Calu3 (cell line): ENCODE measurements at regions not wholly inside any gene's neighbourhood (a gene's known extent, or its start where the extent isn't known, plus 50 kb on each side); places are given as distances from the start of the nearest gene placed in this dataset.

ENCODE experiments used
- BruUV-seq: library from RNA; stranded (reverse); fragments of 400-500 nt; replicated peaks from 2 replicates; lab custom pipeline; 2021; lab: Mats Ljungman, UMichigan
- CTCF ChIA-PET: fragments of 300-600 bp; sonication (Branson Sonifier 250); formaldehyde crosslinking; loops from one replicate; lab custom pipeline; 2022; ENCODE audit warnings: antibody characterized with exemption; lab: Charles Lee
- DNase-seq: peaks from one replicate; pipeline ENCODE4 v3.0.0; 2022
- H3K27ac Mint-ChIP-seq: one replicate; pipeline ENCODE4 v1.8.0; 2022; ENCODE audit warnings: mixed read lengths; ENCODE audit not compliant: unreplicated experiment
- H3K27me3 Mint-ChIP-seq: one replicate; pipeline ENCODE4 v1.8.0; 2022; ENCODE audit warnings: mixed read lengths; ENCODE audit not compliant: unreplicated experiment
- H3K36me3 Mint-ChIP-seq: one replicate; pipeline ENCODE4 v1.8.0; 2022; ENCODE audit warnings: mild to moderate bottlenecking, moderate library complexity, mixed read lengths; ENCODE audit not compliant: insufficient read depth, unreplicated experiment
- H3K4me1 Mint-ChIP-seq: one replicate; pipeline ENCODE4 v1.8.0; 2022; ENCODE audit warnings: mild to moderate bottlenecking, low read depth, mixed read lengths; ENCODE audit not compliant: unreplicated experiment
- H3K4me3 Mint-ChIP-seq: one replicate; pipeline ENCODE4 v1.8.0; 2022; ENCODE audit warnings: mild to moderate bottlenecking, low read depth, moderate library complexity, mixed read lengths; ENCODE audit not compliant: unreplicated experiment
- H3K9me3 Mint-ChIP-seq: one replicate; pipeline ENCODE4 v1.8.0; 2022; ENCODE audit warnings: low read depth, mixed read lengths; ENCODE audit not compliant: unreplicated experiment
- intact Hi-C: fragments of 100-400 bp; cut with micrococcal nuclease; formaldehyde crosslinking; loops from one replicate; pipeline ENCODE4 v1.10.0; 2022; ENCODE audit not compliant: unreplicated experiment
- TF ChIP-seq, protein P1 (sequence below): fragments of 200-600 bp; IDR thresholded peaks from one replicate; pipeline ENCODE4 v1.8.0; 2022; ENCODE audit warnings: antibody characterized with exemption; ENCODE audit not compliant: unreplicated experiment

DNA sequence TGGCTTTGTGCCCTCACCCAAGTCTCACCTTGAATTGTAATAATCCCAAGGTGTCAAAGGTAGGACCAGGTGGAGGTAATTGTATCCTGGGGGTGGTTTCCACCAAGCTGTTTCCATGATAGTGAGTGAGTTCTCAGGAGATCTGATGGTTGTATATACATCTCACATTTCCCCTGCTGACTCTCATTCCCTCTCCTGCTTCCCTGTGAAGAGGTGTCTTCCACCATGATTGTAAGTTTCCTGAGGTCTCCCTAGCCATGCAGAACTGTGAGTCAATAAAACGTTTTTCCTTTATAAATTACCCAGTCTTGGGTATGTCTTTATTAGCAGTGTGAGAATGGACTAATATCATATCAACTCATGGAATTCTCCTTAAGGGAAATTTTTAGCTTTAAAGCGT is 302.6 kb downstream of the LIG4 start:
- intact Hi-C loops, result no loop called here
- Mint-ChIP-seq H3K27ac (no peak overlapping the region), H3K27me3 (no peaks in the 10 kb centered on the region), H3K4me1 (no peaks in the 10 kb centered on the region), H3K9me3 (no peaks in the 10 kb centered on the region), H3K36me3 (no peaks in the 10 kb centered on the region), H3K4me3 (no peak overlapping the region)
- no TSS peak for BruUV-seq
- no peak for DNase-seq
- CTCF ChIA-PET, result no interaction called here
- TF ChIP-seq, protein P1, sequence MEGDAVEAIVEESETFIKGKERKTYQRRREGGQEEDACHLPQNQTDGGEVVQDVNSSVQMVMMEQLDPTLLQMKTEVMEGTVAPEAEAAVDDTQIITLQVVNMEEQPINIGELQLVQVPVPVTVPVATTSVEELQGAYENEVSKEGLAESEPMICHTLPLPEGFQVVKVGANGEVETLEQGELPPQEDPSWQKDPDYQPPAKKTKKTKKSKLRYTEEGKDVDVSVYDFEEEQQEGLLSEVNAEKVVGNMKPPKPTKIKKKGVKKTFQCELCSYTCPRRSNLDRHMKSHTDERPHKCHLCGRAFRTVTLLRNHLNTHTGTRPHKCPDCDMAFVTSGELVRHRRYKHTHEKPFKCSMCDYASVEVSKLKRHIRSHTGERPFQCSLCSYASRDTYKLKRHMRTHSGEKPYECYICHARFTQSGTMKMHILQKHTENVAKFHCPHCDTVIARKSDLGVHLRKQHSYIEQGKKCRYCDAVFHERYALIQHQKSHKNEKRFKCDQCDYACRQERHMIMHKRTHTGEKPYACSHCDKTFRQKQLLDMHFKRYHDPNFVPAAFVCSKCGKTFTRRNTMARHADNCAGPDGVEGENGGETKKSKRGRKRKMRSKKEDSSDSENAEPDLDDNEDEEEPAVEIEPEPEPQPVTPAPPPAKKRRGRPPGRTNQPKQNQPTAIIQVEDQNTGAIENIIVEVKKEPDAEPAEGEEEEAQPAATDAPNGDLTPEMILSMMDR, result no peak

- DNase-seq, result no peak
- CTCF ChIA-PET, result no interaction called here
- TF ChIP-seq, protein P1, result no peak
- no peaks in the 10 kb centered on the region for H3K9me3 Mint-ChIP-seq
- H3K27me3 Mint-ChIP-seq, result no peaks in the 10 kb centered on the region
- no peak overlapping the region for H3K27ac Mint-ChIP-seq
- no TSS peak for BruUV-seq
- H3K4me1 Mint-ChIP-seq, result no peaks in the 10 kb centered on the region
- no peak overlapping the region for H3K4me3 Mint-ChIP-seq
- no peaks in the 10 kb centered on the region for H3K36me3 Mint-ChIP-seq
- intact Hi-C loops, result no loop called here
Observed at GRCh38 chr13:107907065-107907805, 308.1 kb downstream of the LIG4 start.

- intact Hi-C loops, result no loop called here
- Mint-ChIP-seq H3K27me3 (no peaks in the 10 kb centered on the region), H3K4me1 (no peaks in the 10 kb centered on the region), H3K27ac (no peak overlapping the region), H3K4me3 (no peak overlapping the region), H3K36me3 (no peaks in the 10 kb centered on the region), H3K9me3 (no peaks in the 10 kb centered on the region)
- no TSS peak for BruUV-seq
- no peak for DNase-seq
- CTCF ChIA-PET, result interaction anchor here (0.6 kb wide), 1 partner anchor 1908 kb away, joined by 5 read pairs; no protein-coding TSS in a partner anchor
- TF ChIP-seq, protein P1, result no peak
Observed at GRCh38 chr13:107906131-107906530, 309.2 kb downstream of the LIG4 start.

DNA sequence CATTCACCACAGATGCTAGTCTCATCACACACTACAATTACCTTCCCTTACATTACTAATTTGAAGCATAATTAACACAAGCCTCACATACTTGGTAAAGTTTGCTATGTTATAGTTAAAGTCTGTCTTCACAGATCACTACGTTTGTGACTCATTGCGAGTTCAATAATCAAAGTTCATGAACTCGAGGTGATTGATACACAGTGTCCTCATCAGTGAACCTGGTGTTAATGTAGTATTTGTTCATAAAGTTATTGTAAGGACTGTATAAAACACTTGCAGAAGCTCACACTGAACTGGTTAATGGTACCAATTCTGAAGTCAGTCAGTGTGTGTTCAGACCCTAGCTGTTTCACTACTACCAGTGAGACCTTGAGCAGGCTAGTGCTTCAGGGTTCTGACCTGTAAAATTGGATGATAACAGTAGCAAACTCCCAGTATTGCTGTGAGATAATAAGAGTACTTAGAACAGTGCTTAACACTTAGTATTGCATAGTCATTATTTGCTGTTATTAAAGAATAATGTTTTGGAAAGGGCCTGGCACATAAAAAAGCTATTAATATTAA is 313.3 kb downstream of the LIG4 start:
- BruUV-seq, result no TSS peak
- intact Hi-C loops, result no loop called here
- Mint-ChIP-seq H3K4me3 (no peak overlapping the region), H3K4me1 (no peaks in the 10 kb centered on the region), H3K27ac (no peak overlapping the region), H3K27me3 (no peaks in the 10 kb centered on the region), H3K36me3 (no peaks in the 10 kb centered on the region), H3K9me3 (no peaks in the 10 kb centered on the region)
- TF ChIP-seq, protein P1, result no peak
- CTCF ChIA-PET, result no interaction called here
- DNase-seq, result no peak
